H1 (cell line): ENCODE measurements at regions not wholly inside any gene's neighbourhood (a gene's known extent, or its start where the extent isn't known, plus 50 kb on each side); places are given as distances from the start of the nearest gene placed in this dataset.

Source experiments
- CTCF ChIA-PET: fragments of 300-600 bp; sonication (Branson Sonifier 250); formaldehyde crosslinking; loops from one replicate; lab custom pipeline; 2021; ENCODE audit not compliant: partially characterized antibody; lab: Charles Lee
- POLR2A ChIA-PET: fragments of 300-600 bp; sonication (Branson Sonifier 250); formaldehyde crosslinking; loops from one replicate; lab custom pipeline; 2021; ENCODE audit warnings: inconsistent platforms; ENCODE audit not compliant: partially characterized antibody; lab: Charles Lee
- DNase-seq, 2 experiments: peaks; one replicate each; pipeline versions ENCODE4 v3.0.0 to v3.0.0-alpha.2; 2010 to 2022; ENCODE audit warnings: low spot score in 2 of 2, low read depth in 1 of 2, mixed read lengths in 1 of 2
- FAIRE-seq: peaks from 2 replicates; lab custom pipeline; 2011; peaks lifted over from hg19 to GRCh38; lab: Jason Lieb, UNC
- H2AFZ ChIP-seq: 2 replicates; pipeline ENCODE4 v1.8.1; 2012; ENCODE audit warnings: low read length, inconsistent platforms
- H2AK5ac ChIP-seq: 2 replicates; pipeline ENCODE4 v1.6.1; 2013; ENCODE audit warnings: low read depth, low read length
- H2BK120ac ChIP-seq: replicated peaks from 2 replicates; pipeline ENCODE3; 2013; ENCODE audit warnings: low read depth, low read length, inconsistent platforms
- H2BK12ac ChIP-seq: 2 replicates; pipeline ENCODE4 v1.6.1; 2013; ENCODE audit warnings: low read depth, low read length
- H2BK15ac ChIP-seq: 2 replicates; pipeline ENCODE4 v1.6.1; 2013; ENCODE audit warnings: low read length
- H2BK20ac ChIP-seq: 2 replicates; pipeline ENCODE4 v1.6.1; 2013; ENCODE audit warnings: low read length
- H2BK5ac ChIP-seq: 2 replicates; pipeline ENCODE4 v1.6.1; 2013; ENCODE audit warnings: low read depth, low read length
- H3K14ac ChIP-seq: 2 replicates; pipeline ENCODE4 v1.6.1; 2013; ENCODE audit warnings: inconsistent platforms; ENCODE audit not compliant: insufficient read length
- H3K18ac ChIP-seq: 2 replicates; pipeline ENCODE4 v1.6.1; 2013; ENCODE audit warnings: low read length; ENCODE audit errors: extremely low read depth
- H3K23ac ChIP-seq: 2 replicates; pipeline ENCODE4 v1.6.1; 2013; ENCODE audit warnings: inconsistent platforms; ENCODE audit not compliant: insufficient read length
- H3K23me2 ChIP-seq: 2 replicates; pipeline ENCODE4 v1.6.1; 2013; ENCODE audit warnings: low read depth, low read length
- H3K27ac ChIP-seq: 2 replicates; pipeline ENCODE4 v1.6.1; 2011; ENCODE audit warnings: low read depth, low read length, inconsistent platforms
- H3K27me3 ChIP-seq, 4 experiments: replicated peaks in 1 of 4; 1 replicate in 1 of 4; 2 replicates in 3 of 4; pipeline versions ENCODE4 v1.6.1 to v1.8.1; 2011 to 2013; ENCODE audit warnings: low read length in 3 of 4, mild to moderate bottlenecking in 3 of 4, inconsistent platforms in 2 of 4, mixed read lengths in 2 of 4, moderate library complexity in 1 of 4; ENCODE audit not compliant: control insufficient read depth in 3 of 4, insufficient read depth in 3 of 4; ENCODE audit errors: extremely low read depth in 1 of 4
- H3K36me3 ChIP-seq, 4 experiments: 2 replicates each; pipeline versions ENCODE4 v1.6.1 to v1.8.1; 2011 to 2013; ENCODE audit warnings: mild to moderate bottlenecking in 4 of 4, low read length in 3 of 4, moderate library complexity in 2 of 4, control low read depth in 1 of 4, inconsistent platforms in 1 of 4; ENCODE audit not compliant: insufficient read depth in 4 of 4, control insufficient read depth in 2 of 4
- H3K4ac ChIP-seq: replicated peaks from 2 replicates; pipeline ENCODE3; 2013; ENCODE audit warnings: low read length, low read depth, mixed read lengths, inconsistent platforms; ENCODE audit not compliant: insufficient read length
- H3K4me1 ChIP-seq, 4 experiments: replicated peaks in 1 of 4; 1 replicate in 1 of 4; 2 replicates in 3 of 4; pipeline versions ENCODE4 v1.6.1 to v1.8.1; 2011 to 2013; ENCODE audit warnings: low read length in 3 of 4, inconsistent platforms in 2 of 4, mixed read lengths in 1 of 4; ENCODE audit not compliant: insufficient read depth in 4 of 4, control insufficient read depth in 3 of 4
- H3K4me2 ChIP-seq, 2 experiments: 2 replicates each; pipeline versions ENCODE4 v1.6.1 to v1.8.1; 2011 to 2013; ENCODE audit warnings: low read depth in 2 of 2, low read length in 2 of 2, control low read depth in 1 of 2, inconsistent platforms in 1 of 2, mild to moderate bottlenecking in 1 of 2; ENCODE audit not compliant: insufficient read depth in 1 of 2
- H3K4me3 ChIP-seq, 4 experiments: fragments of 200-600, 300-600 bp in 1 of 4; sonication (generic), shearing (Covaris generic), sonication (Bioruptor Twin) in 1 of 4; 2 replicates each; pipeline versions ENCODE4 v1.5.1 to v1.8.1; 2011 to 2016; ENCODE audit warnings: low read length in 4 of 4, low read depth in 3 of 4, control low read depth in 2 of 4, inconsistent platforms in 2 of 4, mild to moderate bottlenecking in 2 of 4, mixed read lengths in 1 of 4, moderate library complexity in 1 of 4; ENCODE audit not compliant: insufficient read depth in 2 of 4; ENCODE audit errors: extremely low read depth in 1 of 4
- H3K56ac ChIP-seq: replicated peaks from 2 replicates; pipeline ENCODE3; 2013; ENCODE audit warnings: low read depth, mild to moderate bottlenecking, mixed read lengths, low read length, inconsistent platforms; ENCODE audit not compliant: insufficient read length
- H3K79me1 ChIP-seq: 2 replicates; pipeline ENCODE4 v1.6.1; 2013; ENCODE audit warnings: low read depth, low read length, control low read depth
- H3K79me2 ChIP-seq, 2 experiments: 2 replicates each; pipeline versions ENCODE4 v1.6.1 to v1.8.1; 2012 to 2013; ENCODE audit warnings: low read length in 2 of 2, mild to moderate bottlenecking in 2 of 2, inconsistent platforms in 1 of 2; ENCODE audit not compliant: insufficient read depth in 2 of 2, control insufficient read depth in 1 of 2
- H3K9ac ChIP-seq, 4 experiments: replicated peaks in 1 of 4; 1 replicate in 1 of 4; 2 replicates in 3 of 4; pipeline versions ENCODE4 v1.6.1 to v1.8.1; 2011 to 2013; ENCODE audit warnings: low read depth in 3 of 4, low read length in 3 of 4, control low read depth in 2 of 4, mild to moderate bottlenecking in 2 of 4, moderate library complexity in 2 of 4, inconsistent platforms in 1 of 4; ENCODE audit errors: extremely low read depth in 1 of 4
- H3K9me3 ChIP-seq, 2 experiments: 2 replicates each; pipeline versions ENCODE4 v1.6.1 to v1.8.1; 2012 to 2013; ENCODE audit warnings: mild to moderate bottlenecking in 2 of 2, moderate library complexity in 2 of 2, control low read depth in 1 of 2, inconsistent platforms in 1 of 2, low read depth in 1 of 2, low read length in 1 of 2, mixed read lengths in 1 of 2; ENCODE audit not compliant: insufficient read depth in 2 of 2
- H4K20me1 ChIP-seq, 2 experiments: replicated peaks in 1 of 2; 2 replicates each; pipeline versions ENCODE3 to v1.8.1; 2011 to 2013; ENCODE audit warnings: inconsistent platforms in 2 of 2, low read length in 2 of 2, mild to moderate bottlenecking in 1 of 2; ENCODE audit not compliant: insufficient read depth in 2 of 2, control insufficient read depth in 1 of 2
- H4K5ac ChIP-seq: 2 replicates; pipeline ENCODE4 v1.6.1; 2013; ENCODE audit warnings: low read length, low read depth, mixed read lengths, inconsistent platforms; ENCODE audit not compliant: insufficient read length
- H4K8ac ChIP-seq: 2 replicates; pipeline ENCODE4 v1.8.0; 2013; ENCODE audit warnings: mild to moderate bottlenecking, moderate library complexity, low read length, inconsistent platforms; ENCODE audit not compliant: insufficient read depth; ENCODE audit errors: extremely low read depth
- H4K91ac ChIP-seq: replicated peaks from 2 replicates; pipeline ENCODE3; 2013; ENCODE audit warnings: low read length, mixed read lengths, inconsistent platforms; ENCODE audit not compliant: insufficient read length
- BACH1 ChIP-seq: IDR thresholded peaks from 2 replicates; pipeline ENCODE4 v1.6.1; 2012; ENCODE audit warnings: low read length, improper control_type of control experiment
- CBX8 ChIP-seq: fragments of 300-800, 300-1000 bp; sonication (generic); IDR thresholded peaks from 2 replicates; pipeline ENCODE4 v1.7.1; 2016; ENCODE audit warnings: low read depth, low read length, borderline replicate concordance
- E2F6 ChIP-seq: IDR thresholded peaks from 2 replicates; pipeline ENCODE4 v1.6.1; 2012; ENCODE audit warnings: inconsistent platforms
- MAFK ChIP-seq: IDR thresholded peaks from 2 replicates; pipeline ENCODE4 v1.6.1; 2012; ENCODE audit warnings: low read depth, mild to moderate bottlenecking, improper control_type of control experiment, low read length
- POLR2A ChIP-seq, 2 experiments: IDR thresholded peaks; 1 replicate in 1 of 2; 2 replicates in 1 of 2; pipeline ENCODE4 v1.6.1; 2011; ENCODE audit warnings: low read depth in 2 of 2, low read length in 2 of 2, mild to moderate bottlenecking in 2 of 2; ENCODE audit errors: control extremely low read depth in 1 of 2
- POU5F1 ChIP-seq: IDR thresholded peaks from 2 replicates; pipeline ENCODE4 v1.6.1; 2011; ENCODE audit warnings: low read depth, mild to moderate bottlenecking, low read length, moderate library complexity
- RFX5 ChIP-seq: IDR thresholded peaks from 2 replicates; pipeline ENCODE4 v1.6.1; 2011; ENCODE audit warnings: low read depth, low read length, improper control_type of control experiment, borderline replicate concordance
- SIN3A ChIP-seq, 2 experiments: IDR thresholded peaks in 1 of 2; conservative IDR thresholded peaks in 1 of 2; 2 replicates each; pipeline ENCODE4 v1.6.1; 2011 to 2012; ENCODE audit warnings: low read length in 2 of 2, improper control_type of control experiment in 1 of 2, low read depth in 1 of 2, mild to moderate bottlenecking in 1 of 2
- SRF ChIP-seq: IDR thresholded peaks from 2 replicates; pipeline ENCODE4 v1.6.1; 2011; ENCODE audit warnings: mild to moderate bottlenecking, low read depth, low read length, moderate library complexity
- TAF1 ChIP-seq: IDR thresholded peaks from 2 replicates; pipeline ENCODE4 v1.6.1; 2011; ENCODE audit warnings: mild to moderate bottlenecking, low read depth, low read length
- TAF7 ChIP-seq: optimal IDR thresholded peaks from 2 replicates; pipeline ENCODE3; 2011; ENCODE audit warnings: low read depth, mild to moderate bottlenecking, inconsistent platforms, low read length, moderate library complexity, borderline replicate concordance
- WGBS, 2 experiments: shearing (Covaris generic) in 1 of 2; methylation state at CpG; one replicate each; pipeline versions ENCODE4 v1.1.6 to v1.1.7; 2013 to 2015; ENCODE audit warnings: low lambda C conversion rate in 2 of 2, mixed read lengths in 2 of 2, inconsistent platforms in 1 of 2, low coverage in 1 of 2, missing lambda C conversion rate in 1 of 2; ENCODE audit not compliant: insufficient replicate concordance in 2 of 2, insufficient coverage in 1 of 2, insufficient read length in 1 of 2; ENCODE audit errors: extremely low coverage in 1 of 2, missing lambda C conversion rate in 1 of 2; 5-methylcytosine and 5-hydroxymethylcytosine counted together
- TF ChIP-seq, protein P1 (sequence below): IDR thresholded peaks from 2 replicates; pipeline ENCODE4 v1.6.1; 2012; ENCODE audit warnings: inconsistent platforms

DNA sequence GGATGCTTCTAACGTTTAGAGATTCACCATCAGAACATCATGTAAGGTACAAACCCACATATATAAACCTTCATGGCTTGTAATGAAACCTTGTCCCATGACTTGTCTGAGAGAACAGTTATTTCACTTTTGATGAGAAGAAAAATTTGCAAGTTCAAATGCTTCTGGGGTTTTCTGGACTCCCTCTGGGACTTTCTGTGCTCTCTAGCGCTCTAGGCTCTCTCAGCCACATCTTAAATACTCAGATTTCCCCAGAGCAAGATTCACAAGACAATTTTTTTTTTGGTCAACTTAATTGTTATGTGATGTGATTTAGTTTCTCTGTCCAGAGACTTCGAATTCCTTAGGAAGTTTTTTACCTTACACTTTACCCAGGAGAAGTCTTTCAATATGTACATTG is 282.8 kb upstream of the EDNRB start:
- Histone ChIP-seq H2BK20ac (no peak overlapping the region), H2BK5ac (no peak overlapping the region), H3K9me3 (no peaks in the 10 kb centered on the region), H2BK120ac (no peak overlapping the region), H3K36me3 (no peaks in the 10 kb centered on the region), H3K79me1 (no peaks in the 10 kb centered on the region), H3K79me2 (no peaks in the 10 kb centered on the region), H3K18ac (no peak overlapping the region), H3K56ac (no peak overlapping the region), H3K4ac (no peak overlapping the region), H4K91ac (no peak overlapping the region), H2AK5ac (no peak overlapping the region), H3K4me2 (no peak overlapping the region), H3K27me3 (no peaks in the 10 kb centered on the region), H4K20me1 (no peaks in the 10 kb centered on the region), H2AFZ (no peak overlapping the region), H3K23ac (no peak overlapping the region), H3K4me1 (no peaks in the 10 kb centered on the region), H3K9ac (no peak overlapping the region), H3K27ac (no peak overlapping the region), H4K5ac (no peak overlapping the region), H4K8ac (no peak overlapping the region), H3K14ac (no peak overlapping the region), H2BK12ac (no peak overlapping the region), H2BK15ac (no peak overlapping the region), H3K23me2 (no peaks in the 10 kb centered on the region), H3K4me3 (no peak overlapping the region)
- ChIA-PET CTCF (interaction anchor here (1.4 kb wide), 1 partner anchor 9 kb away, joined by 4 read pairs; no protein-coding TSS in a partner anchor), POLR2A (no interaction called here)
- FAIRE-seq = no peak
- 84% methylated on average over 3 of the region's 3 CpGs; no CpG with 5 or more reads in 1 of the 2 experiments for WGBS, 2 experiments
- DNase-seq = no peak
- TF ChIP-seq RFX5 = no peak
- no peak for TF ChIP-seq CBX8
- TF ChIP-seq SRF = no peak
- TF ChIP-seq BACH1 = no peak
- TF ChIP-seq TAF7 = no peak
- no peak for TF ChIP-seq POU5F1
- no peak for TF ChIP-seq E2F6
- no peak for TF ChIP-seq TAF1
- TF ChIP-seq MAFK = no peak
- no peak for TF ChIP-seq SIN3A (conservative IDR thresholded peaks at IDR 0.05 in 1 of 2, IDR thresholded peaks at IDR 0.05 in 1 of 2; ENCODE audit: low read depth in 1 of 2, low read length in 2 of 2)
- TF ChIP-seq POLR2A (IDR thresholded peaks at IDR 0.05; ENCODE audit: control extremely low read depth in 1 of 2, low read depth in 2 of 2, low read length in 2 of 2) = no peak
- TF ChIP-seq, protein P1, sequence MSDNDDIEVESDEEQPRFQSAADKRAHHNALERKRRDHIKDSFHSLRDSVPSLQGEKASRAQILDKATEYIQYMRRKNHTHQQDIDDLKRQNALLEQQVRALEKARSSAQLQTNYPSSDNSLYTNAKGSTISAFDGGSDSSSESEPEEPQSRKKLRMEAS = no peak
